ENCODE measurements at regions not wholly inside any gene's neighbourhood (a gene's known extent, or its start where the extent isn't known, plus 50 kb on each side); places are given as distances from the start of the nearest gene placed in this dataset.

- peak overlapping the region; percentile 18 for H3K27ac ChIP-seq (ENCODE audit: low read length)
- no peak overlapping the region for H2AFZ ChIP-seq (ENCODE audit: low read depth, low read length)
- no peaks in the 10 kb centered on the region for H3F3A ChIP-seq (ENCODE audit: insufficient read depth, low read length, poor library complexity, severe bottlenecking)
- H3K79me2 ChIP-seq (replicated peaks; ENCODE audit: insufficient read depth, low read length): no peaks in the 10 kb centered on the region
- no peaks in the 10 kb centered on the region for H3K27me3 ChIP-seq (ENCODE audit: insufficient read depth, low read depth, low read length)
- no peak for TF ChIP-seq POLR2AphosphoS5 (IDR thresholded peaks at IDR 0.05)
- no peak for TF ChIP-seq EZH2 (IDR thresholded peaks at IDR 0.05; ENCODE audit: borderline replicate concordance, insufficient read depth, low read length, poor library complexity, severe bottlenecking)
- TF ChIP-seq EP300 (conservative IDR thresholded peaks at IDR 0.05; ENCODE audit: poor library complexity, severe bottlenecking): no peak
- TF ChIP-seq REST (IDR thresholded peaks at IDR 0.05; ENCODE audit: borderline replicate concordance): no peak
- TF ChIP-seq TAF1 (IDR thresholded peaks at IDR 0.05; ENCODE audit: low read depth): no peak
- peak; percentile 46 for TF ChIP-seq MXI1 (conservative IDR thresholded peaks at IDR 0.05; ENCODE audit: poor library complexity, severe bottlenecking)
- TF ChIP-seq RAD21 (conservative IDR thresholded peaks at IDR 0.05): no peak
- TF ChIP-seq CTCF (IDR thresholded peaks at IDR 0.05; ENCODE audit: poor library complexity, severe bottlenecking): no peak
- H3K4me2 ChIP-seq (ENCODE audit: low read length): no peak overlapping the region
- no peak overlapping the region for H3K4me3 ChIP-seq (ENCODE audit: low read length)
- H3K9me2 ChIP-seq (ENCODE audit: insufficient read depth, low read length): no peaks in the 10 kb centered on the region
- H3K9me3 ChIP-seq (ENCODE audit: low read length): no peaks in the 10 kb centered on the region
- H4K20me1 ChIP-seq (ENCODE audit: insufficient read depth): no peaks in the 10 kb centered on the region
- H3K36me3 ChIP-seq (ENCODE audit: insufficient read depth, low read length): no peaks in the 10 kb centered on the region
- H3K9ac ChIP-seq (ENCODE audit: low read length): no peak overlapping the region
Observed at GRCh38 chr11:115889712-115890111, 385.5 kb upstream of the CADM1 start.

GRCh38 chr11:115887727-115888126, 383.5 kb upstream of the CADM1 start:
- H3K79me2 ChIP-seq (replicated peaks; ENCODE audit: insufficient read depth, low read length): no peaks in the 10 kb centered on the region
- no peak overlapping the region for H3K4me2 ChIP-seq (ENCODE audit: low read length)
- H2AFZ ChIP-seq (ENCODE audit: low read depth, low read length): no peak overlapping the region
- no peaks in the 10 kb centered on the region for H3F3A ChIP-seq (ENCODE audit: insufficient read depth, low read length, poor library complexity, severe bottlenecking)
- no peak for TF ChIP-seq RAD21 (conservative IDR thresholded peaks at IDR 0.05)
- no peak for TF ChIP-seq MXI1 (conservative IDR thresholded peaks at IDR 0.05; ENCODE audit: poor library complexity, severe bottlenecking)
- H4K20me1 ChIP-seq (ENCODE audit: insufficient read depth): no peaks in the 10 kb centered on the region
- H3K4me3 ChIP-seq (ENCODE audit: low read length): no peak overlapping the region
- no peaks in the 10 kb centered on the region for H3K27me3 ChIP-seq (ENCODE audit: insufficient read depth, low read depth, low read length)
- H3K27ac ChIP-seq (ENCODE audit: low read length): no peak overlapping the region
- H3K36me3 ChIP-seq (ENCODE audit: insufficient read depth, low read length): no peaks in the 10 kb centered on the region
- H3K9me3 ChIP-seq (ENCODE audit: low read length): no peaks in the 10 kb centered on the region
- H3K9me2 ChIP-seq (ENCODE audit: insufficient read depth, low read length): no peaks in the 10 kb centered on the region
- no peak overlapping the region for H3K9ac ChIP-seq (ENCODE audit: low read length)

GRCh38 chr11:115887316-115887715, 383.1 kb upstream of the CADM1 start:
- Histone ChIP-seq H3K27ac (ENCODE audit: low read length) (no peak overlapping the region), H3K9me2 (ENCODE audit: insufficient read depth, low read length) (no peaks in the 10 kb centered on the region), H3K9me3 (ENCODE audit: low read length) (no peaks in the 10 kb centered on the region), H3F3A (ENCODE audit: insufficient read depth, low read length, poor library complexity, severe bottlenecking) (no peaks in the 10 kb centered on the region), H3K4me2 (ENCODE audit: low read length) (no peak overlapping the region), H4K20me1 (ENCODE audit: insufficient read depth) (no peaks in the 10 kb centered on the region), H3K79me2 (replicated peaks; ENCODE audit: insufficient read depth, low read length) (no peaks in the 10 kb centered on the region), H3K4me3 (ENCODE audit: low read length) (no peak overlapping the region), H3K36me3 (ENCODE audit: insufficient read depth, low read length) (no peaks in the 10 kb centered on the region), H3K9ac (ENCODE audit: low read length) (no peak overlapping the region), H3K27me3 (ENCODE audit: insufficient read depth, low read depth, low read length) (no peaks in the 10 kb centered on the region), H2AFZ (ENCODE audit: low read depth, low read length) (no peak overlapping the region)
- no peak for TF ChIP-seq REST (IDR thresholded peaks at IDR 0.05; ENCODE audit: borderline replicate concordance)
- TF ChIP-seq EZH2 (IDR thresholded peaks at IDR 0.05; ENCODE audit: borderline replicate concordance, insufficient read depth, low read length, poor library complexity, severe bottlenecking): no peak
- TF ChIP-seq POLR2AphosphoS5 (IDR thresholded peaks at IDR 0.05): no peak
- no peak for TF ChIP-seq RAD21 (conservative IDR thresholded peaks at IDR 0.05)
- TF ChIP-seq TAF1 (IDR thresholded peaks at IDR 0.05; ENCODE audit: low read depth): no peak
- TF ChIP-seq SMC3 (conservative IDR thresholded peaks at IDR 0.05; ENCODE audit: poor library complexity): no peak
- TF ChIP-seq EP300 (conservative IDR thresholded peaks at IDR 0.05; ENCODE audit: poor library complexity, severe bottlenecking): no peak
- TF ChIP-seq MXI1 (conservative IDR thresholded peaks at IDR 0.05; ENCODE audit: poor library complexity, severe bottlenecking): no peak
- no peak for TF ChIP-seq CTCF (IDR thresholded peaks at IDR 0.05; ENCODE audit: poor library complexity, severe bottlenecking)

Measured in neural cell (in vitro differentiated cells).